Activated naive CD8-positive, alpha-beta T cell treated with anti-CD3 and anti-CD28 coated beads, Interleukin-2, amount 10 ng/mL, durations not matched to agents 7 days and 5 days (primary cell): ENCODE measurements at regions not wholly inside any gene's neighbourhood (a gene's known extent, or its start where the extent isn't known, plus 50 kb on each side); places are given as distances from the start of the nearest gene placed in this dataset.
"Not testable (repeated sequence)": the region's sequence is repeated elsewhere in the genome, so short reads cannot be mapped to it uniquely, and the experiment has no call there.

Source experiments
- ATAC-seq: fragments of 150-1000 bp; cut with Tn5 transposase; one replicate; pipeline ENCODE4 v1.10.0; 2021; ENCODE audit warnings: low read depth, moderate library complexity
- POLR2A ChIA-PET: fragments of 350-600 bp; sonication (Branson Sonifier 250); formaldehyde crosslinking; loops from one replicate; lab custom pipeline; 2021; ENCODE audit warnings: antibody characterized with exemption; lab: Charles Lee
- DNase-seq: peaks from one replicate; pipeline ENCODE4 v3.0.0; 2021
- H3K27ac Mint-ChIP-seq: one replicate; pipeline ENCODE4 v1.8.0; 2022; ENCODE audit warnings: mild to moderate bottlenecking, mixed read lengths
- H3K27me3 Mint-ChIP-seq: one replicate; pipeline ENCODE4 v1.8.0; 2022; ENCODE audit warnings: mild to moderate bottlenecking, moderate library complexity, mixed read lengths
- H3K36me3 Mint-ChIP-seq: one replicate; pipeline ENCODE4 v1.8.0; 2021; ENCODE audit warnings: mild to moderate bottlenecking, mixed read lengths
- H3K4me1 Mint-ChIP-seq: one replicate; pipeline ENCODE4 v1.8.0; 2021; ENCODE audit warnings: mixed read lengths
- H3K4me3 Mint-ChIP-seq: one replicate; pipeline ENCODE4 v1.8.0; 2022; ENCODE audit warnings: mild to moderate bottlenecking, moderate library complexity, mixed read lengths
- H3K9me3 Mint-ChIP-seq: one replicate; pipeline ENCODE4 v1.8.0; 2021; ENCODE audit warnings: mixed read lengths

- H3K27me3 Mint-ChIP-seq, H3K36me3 Mint-ChIP-seq, DNase-seq, POLR2A ChIA-PET, H3K4me3 Mint-ChIP-seq, H3K27ac Mint-ChIP-seq, ATAC-seq, H3K9me3 Mint-ChIP-seq, H3K4me1 Mint-ChIP-seq: not testable (repeated sequence)
Observed at GRCh38 chr2:87295135-87295534, 273.5 kb upstream of the PLGLB1 start.

- H3K36me3 Mint-ChIP-seq, H3K4me3 Mint-ChIP-seq, DNase-seq, ATAC-seq, H3K4me1 Mint-ChIP-seq, H3K27me3 Mint-ChIP-seq, POLR2A ChIA-PET, H3K27ac Mint-ChIP-seq, H3K9me3 Mint-ChIP-seq: not testable (repeated sequence)
Observed at GRCh38 chr2:87301349-87301748, 279.7 kb upstream of the PLGLB1 start.

GRCh38 chr2:87301871-87302270 is 280.2 kb upstream of the PLGLB1 start:
- ATAC-seq, POLR2A ChIA-PET, H3K4me3 Mint-ChIP-seq: not testable (repeated sequence)

GRCh38 chr2:87308621-87309020 is 287.0 kb upstream of the PLGLB1 start:
- H3K27ac Mint-ChIP-seq, DNase-seq, POLR2A ChIA-PET, H3K36me3 Mint-ChIP-seq, H3K9me3 Mint-ChIP-seq, H3K27me3 Mint-ChIP-seq, H3K4me1 Mint-ChIP-seq, H3K4me3 Mint-ChIP-seq, ATAC-seq: not testable (repeated sequence)

More at GRCh38 chr2:87301871-87302270, 280.2 kb upstream of the PLGLB1 start:
- H3K36me3 Mint-ChIP-seq, H3K9me3 Mint-ChIP-seq, H3K27ac Mint-ChIP-seq, DNase-seq, H3K4me1 Mint-ChIP-seq, H3K27me3 Mint-ChIP-seq: not testable (repeated sequence)

- POLR2A ChIA-PET, H3K9me3 Mint-ChIP-seq, H3K27ac Mint-ChIP-seq, ATAC-seq, H3K4me3 Mint-ChIP-seq, H3K4me1 Mint-ChIP-seq, H3K36me3 Mint-ChIP-seq, DNase-seq, H3K27me3 Mint-ChIP-seq: not testable (repeated sequence)
Observed at GRCh38 chr2:87309785-87310184, 288.1 kb upstream of the PLGLB1 start.

- H3K36me3 Mint-ChIP-seq, H3K4me1 Mint-ChIP-seq, H3K27me3 Mint-ChIP-seq, POLR2A ChIA-PET, H3K9me3 Mint-ChIP-seq, H3K27ac Mint-ChIP-seq, DNase-seq, H3K4me3 Mint-ChIP-seq: not testable (repeated sequence)
- peak; percentile 45 for ATAC-seq
Observed at GRCh38 chr2:87311896-87312441, 290.3 kb upstream of the PLGLB1 start.

GRCh38 chr2:87314622-87315021 is 293.0 kb upstream of the PLGLB1 start:
- H3K27ac Mint-ChIP-seq, H3K27me3 Mint-ChIP-seq, ATAC-seq, H3K36me3 Mint-ChIP-seq, DNase-seq, POLR2A ChIA-PET, H3K4me3 Mint-ChIP-seq, H3K9me3 Mint-ChIP-seq, H3K4me1 Mint-ChIP-seq: not testable (repeated sequence)

DNA sequence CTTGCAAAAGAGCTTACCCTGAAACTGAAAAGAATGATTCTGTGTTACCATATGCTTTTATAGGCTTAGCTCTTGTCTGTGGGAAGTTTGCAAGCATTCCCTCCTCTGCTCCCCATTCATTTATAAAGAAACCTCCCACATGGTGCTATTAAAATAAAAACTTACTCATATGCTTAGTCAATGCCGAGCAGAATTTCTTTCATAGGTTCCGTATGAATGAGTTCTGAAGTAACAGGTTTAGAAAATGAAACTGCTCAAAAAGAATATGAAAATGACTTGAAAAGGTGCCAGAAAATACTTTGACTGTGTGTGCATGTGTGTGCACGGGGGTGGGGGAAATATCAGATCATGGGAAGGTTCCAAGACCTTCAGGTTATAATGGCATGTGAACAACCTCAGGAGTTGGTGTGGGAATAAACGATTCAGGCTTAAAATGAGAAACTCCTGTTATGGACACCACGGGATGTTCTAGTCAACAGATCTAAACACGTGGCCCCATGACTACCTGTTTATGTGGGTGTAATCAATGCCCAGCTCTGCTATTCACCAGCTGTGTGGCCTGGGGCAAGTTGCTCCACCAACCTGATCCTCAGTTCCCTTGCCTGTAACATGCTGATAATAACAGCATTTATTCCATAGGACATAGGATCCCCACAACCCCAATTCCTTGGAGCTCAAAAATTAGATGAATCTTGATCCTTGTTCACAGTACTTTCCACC is 293.7 kb upstream of the PLGLB1 start:
- H3K27ac Mint-ChIP-seq, H3K36me3 Mint-ChIP-seq, DNase-seq, H3K4me1 Mint-ChIP-seq, H3K9me3 Mint-ChIP-seq, H3K27me3 Mint-ChIP-seq, POLR2A ChIA-PET, H3K4me3 Mint-ChIP-seq: not testable (repeated sequence)
- ATAC-seq = peak; percentile 46

GRCh38 chr2:87317193-87317592 is 295.5 kb upstream of the PLGLB1 start:
- DNase-seq, H3K4me3 Mint-ChIP-seq, H3K9me3 Mint-ChIP-seq, POLR2A ChIA-PET, ATAC-seq, H3K27ac Mint-ChIP-seq, H3K27me3 Mint-ChIP-seq, H3K4me1 Mint-ChIP-seq, H3K36me3 Mint-ChIP-seq: not testable (repeated sequence)

DNA sequence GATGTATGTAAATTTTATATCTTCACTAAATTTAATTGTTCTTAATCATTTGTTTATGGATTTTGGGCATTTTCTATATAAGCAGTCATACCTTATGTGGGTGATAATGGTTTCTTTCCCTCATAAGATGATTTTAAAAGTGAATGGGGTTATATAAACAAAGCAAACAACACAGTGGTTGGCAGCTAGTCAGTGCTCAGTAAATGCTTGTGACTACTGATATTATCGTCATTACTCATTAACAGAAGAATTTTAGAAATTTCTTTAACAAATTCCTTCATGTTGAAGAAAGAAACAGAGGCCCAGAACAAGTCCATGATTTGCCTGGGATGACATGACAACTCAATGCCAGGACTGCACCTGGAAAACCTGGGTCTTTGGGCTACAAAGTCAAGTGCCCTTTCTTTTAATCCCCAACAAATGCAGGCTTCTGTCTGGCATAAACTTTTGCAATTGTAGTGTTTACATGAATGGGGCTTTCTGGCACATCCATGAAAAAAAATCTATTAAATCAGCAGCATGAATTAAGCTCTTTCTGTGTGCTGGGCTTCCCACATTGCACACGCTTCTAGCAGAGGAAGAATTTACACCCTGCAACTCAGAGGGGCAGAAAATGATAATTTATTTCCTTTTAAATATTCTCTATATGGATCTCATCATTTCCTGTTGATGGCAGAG is 297.3 kb upstream of the PLGLB1 start:
- H3K9me3 Mint-ChIP-seq, DNase-seq, H3K4me1 Mint-ChIP-seq, H3K27ac Mint-ChIP-seq, ATAC-seq, H3K27me3 Mint-ChIP-seq, H3K36me3 Mint-ChIP-seq, H3K4me3 Mint-ChIP-seq, POLR2A ChIA-PET: not testable (repeated sequence)

- H3K27me3 Mint-ChIP-seq, H3K36me3 Mint-ChIP-seq, DNase-seq, POLR2A ChIA-PET, H3K4me3 Mint-ChIP-seq, H3K9me3 Mint-ChIP-seq: not testable (repeated sequence)
- Mint-ChIP-seq H3K4me1 (peaks cover 14% of the 10 kb centered on the region), H3K27ac (peak overlapping the region; percentile 28)
- ATAC-seq = peak; percentile 13
Observed at GRCh38 chr2:87319705-87320104, 298.1 kb upstream of the PLGLB1 start.

- H3K36me3 Mint-ChIP-seq, ATAC-seq: not testable (repeated sequence)
Observed at GRCh38 chr2:87321201-87321600, 299.6 kb upstream of the PLGLB1 start.

GRCh38 chr2:87324335-87325041 is 302.8 kb upstream of the PLGLB1 start:
- POLR2A ChIA-PET, DNase-seq, H3K36me3 Mint-ChIP-seq, H3K9me3 Mint-ChIP-seq, H3K27me3 Mint-ChIP-seq: not testable (repeated sequence)
- Mint-ChIP-seq H3K27ac (peak overlapping the region; percentile 82), H3K4me1 (peaks cover 16% of the 10 kb centered on the region), H3K4me3 (peak overlapping the region; percentile 64)
- ATAC-seq = peak; percentile 87

More at GRCh38 chr2:87321201-87321600, 299.6 kb upstream of the PLGLB1 start:
- H3K9me3 Mint-ChIP-seq, POLR2A ChIA-PET, H3K4me3 Mint-ChIP-seq, DNase-seq, H3K27me3 Mint-ChIP-seq, H3K27ac Mint-ChIP-seq: not testable (repeated sequence)
- peaks cover 17% of the 10 kb centered on the region for H3K4me1 Mint-ChIP-seq
